H9 (cell line): ENCODE measurements at regions not wholly inside any gene's neighbourhood (a gene's known extent, or its start where the extent isn't known, plus 50 kb on each side); places are given as distances from the start of the nearest gene placed in this dataset.

Experiments used
- DNase-seq: peaks from one replicate; pipeline ENCODE4 v3.0.0-alpha.2; 2017
- H2AFZ ChIP-seq: one replicate; pipeline ENCODE4 v1.6.1; 2013; ENCODE audit warnings: mild to moderate bottlenecking, low read length, control low read depth, moderate library complexity
- H2AK5ac ChIP-seq: 2 replicates; pipeline ENCODE4 v1.6.1; 2013; ENCODE audit warnings: low read length, control low read depth, mixed read lengths; ENCODE audit not compliant: insufficient read length
- H2BK120ac ChIP-seq: one replicate; pipeline ENCODE4 v1.6.1; 2013; ENCODE audit warnings: low read depth, mild to moderate bottlenecking, low read length, control low read depth, inconsistent platforms; ENCODE audit not compliant: poor library complexity, severe bottlenecking
- H2BK12ac ChIP-seq: 2 replicates; pipeline ENCODE4 v1.6.1; 2013; ENCODE audit warnings: low read length, control low read depth, mixed read lengths, low read depth; ENCODE audit not compliant: insufficient read length
- H2BK15ac ChIP-seq: 2 replicates; pipeline ENCODE4 v1.6.1; 2013; ENCODE audit warnings: low read depth, low read length, control low read depth
- H2BK20ac ChIP-seq: one replicate; pipeline ENCODE4 v1.6.1; 2013; ENCODE audit warnings: low read depth, mild to moderate bottlenecking, low read length, control low read depth, inconsistent platforms; ENCODE audit not compliant: poor library complexity, severe bottlenecking
- H2BK5ac ChIP-seq: 2 replicates; pipeline ENCODE4 v1.6.1; 2013; ENCODE audit warnings: low read length, control low read depth, mixed read lengths; ENCODE audit not compliant: insufficient read length
- H3K14ac ChIP-seq: 2 replicates; pipeline ENCODE4 v1.6.1; 2013; ENCODE audit warnings: low read length, control low read depth; ENCODE audit not compliant: insufficient read depth
- H3K18ac ChIP-seq: 2 replicates; pipeline ENCODE4 v1.6.1; 2013; ENCODE audit warnings: low read depth, mild to moderate bottlenecking, mixed read lengths, low read length, control low read depth; ENCODE audit not compliant: insufficient read length
- H3K23ac ChIP-seq: 2 replicates; pipeline ENCODE4 v1.6.1; 2013; ENCODE audit warnings: low read length, control low read depth, mixed read lengths, low read depth; ENCODE audit not compliant: insufficient read length
- H3K23me2 ChIP-seq: 2 replicates; pipeline ENCODE4 v1.6.1; 2013; ENCODE audit warnings: low read depth, mild to moderate bottlenecking, mixed read lengths, low read length, control low read depth; ENCODE audit not compliant: insufficient read length, poor library complexity, severe bottlenecking
- H3K27ac ChIP-seq: 2 replicates; pipeline ENCODE4 v1.5.1; 2013; ENCODE audit warnings: low read length, control low read depth, mixed read lengths, low read depth; ENCODE audit not compliant: insufficient read length
- H3K27me3 ChIP-seq: 2 replicates; pipeline ENCODE4 v1.6.1; 2013; ENCODE audit warnings: low read length, control low read depth, inconsistent platforms; ENCODE audit not compliant: insufficient read depth
- H3K4ac ChIP-seq: 2 replicates; pipeline ENCODE4 v1.6.1; 2013; ENCODE audit warnings: low read depth, mild to moderate bottlenecking, control low read depth, inconsistent platforms, low read length, moderate library complexity
- H3K4me1 ChIP-seq: 2 replicates; pipeline ENCODE4 v1.6.1; 2013; ENCODE audit warnings: low read length, control low read depth, inconsistent platforms; ENCODE audit not compliant: insufficient read depth
- H3K4me2 ChIP-seq: 2 replicates; pipeline ENCODE4 v1.6.1; 2013; ENCODE audit warnings: low read length, control low read depth, mixed read lengths; ENCODE audit not compliant: insufficient read length, insufficient read depth
- H3K56ac ChIP-seq: 2 replicates; pipeline ENCODE4 v1.6.1; 2013; ENCODE audit warnings: low read depth, mild to moderate bottlenecking, mixed read lengths, low read length, control low read depth; ENCODE audit not compliant: insufficient read length
- H3K79me1 ChIP-seq: 2 replicates; pipeline ENCODE4 v1.6.1; 2013; ENCODE audit warnings: low read depth, mild to moderate bottlenecking, moderate library complexity, low read length, control low read depth, inconsistent platforms; ENCODE audit not compliant: insufficient read depth, poor library complexity, severe bottlenecking
- H3K79me2 ChIP-seq: 2 replicates; pipeline ENCODE4 v1.6.1; 2013; ENCODE audit warnings: low read length, control low read depth, inconsistent platforms; ENCODE audit not compliant: insufficient read depth
- H3K9ac ChIP-seq: 2 replicates; pipeline ENCODE4 v1.6.1; 2013; ENCODE audit warnings: low read length, control low read depth, mixed read lengths; ENCODE audit not compliant: insufficient read length; ENCODE audit errors: extremely low read depth
- H3K9me3 ChIP-seq: one replicate; pipeline ENCODE4 v1.6.1; 2013; ENCODE audit warnings: low read depth, low read length, inconsistent platforms; ENCODE audit not compliant: control insufficient read depth
- H3T11ph ChIP-seq: one replicate; pipeline ENCODE4 v1.6.1; 2013; ENCODE audit warnings: mild to moderate bottlenecking, low read length, control low read depth, inconsistent platforms
- H4K20me1 ChIP-seq: one replicate; pipeline ENCODE4 v1.6.1; 2013; ENCODE audit not compliant: control insufficient read depth, insufficient read length, insufficient read depth
- H4K5ac ChIP-seq: 2 replicates; pipeline ENCODE4 v1.6.1; 2013; ENCODE audit warnings: low read depth, mild to moderate bottlenecking, mixed read lengths, low read length, control low read depth; ENCODE audit not compliant: insufficient read length
- H4K8ac ChIP-seq: replicated peaks from 2 replicates; pipeline ENCODE4 v1.6.1; 2013; ENCODE audit warnings: low read length, control low read depth, mixed read lengths, low read depth; ENCODE audit not compliant: insufficient read length
- H4K91ac ChIP-seq: 2 replicates; pipeline ENCODE4 v1.6.1; 2013; ENCODE audit warnings: low read depth, mild to moderate bottlenecking, moderate library complexity, mixed read lengths, low read length, control low read depth; ENCODE audit not compliant: insufficient read length
- H3K27ac Mint-ChIP-seq, 3 experiments: 2 replicates in 2 of 3; 3 replicates in 1 of 3; pipeline ENCODE4 v1.8.0; 2020 to 2021; ENCODE audit warnings: mixed read lengths in 3 of 3, mild to moderate bottlenecking in 1 of 3, moderate library complexity in 1 of 3
- H3K27me3 Mint-ChIP-seq: 2 replicates; pipeline ENCODE4 v1.8.0; 2021; ENCODE audit warnings: low read depth, mild to moderate bottlenecking, moderate library complexity, mixed read lengths
- H3K36me3 Mint-ChIP-seq, 3 experiments: 2 replicates in 2 of 3; 3 replicates in 1 of 3; pipeline ENCODE4 v1.8.0; 2020 to 2021; ENCODE audit warnings: low read depth in 3 of 3, mixed read lengths in 3 of 3; ENCODE audit not compliant: insufficient read depth in 1 of 3
- H3K4me1 Mint-ChIP-seq, 2 experiments: 2 replicates each; pipeline ENCODE4 v1.8.0; 2020; ENCODE audit warnings: mixed read lengths in 2 of 2
- H3K4me3 Mint-ChIP-seq, 2 experiments: 2 replicates in 1 of 2; 3 replicates in 1 of 2; pipeline ENCODE4 v1.8.0; 2020 to 2021; ENCODE audit warnings: mild to moderate bottlenecking in 2 of 2, mixed read lengths in 2 of 2, moderate library complexity in 1 of 2
- H3K9me3 Mint-ChIP-seq, 2 experiments: 2 replicates in 1 of 2; 3 replicates in 1 of 2; pipeline ENCODE4 v1.8.0; 2020; ENCODE audit warnings: mild to moderate bottlenecking in 2 of 2, mixed read lengths in 2 of 2, moderate library complexity in 1 of 2
- CTCF ChIP-seq: fragments of 200-600 bp; sonication (generic); conservative IDR thresholded peaks from 3 replicates; pipeline ENCODE4 v1.8.0; 2021; ENCODE audit warnings: antibody characterized with exemption, mild to moderate bottlenecking
- WGBS: extraction: QIAGEN DNeasy Blood & Tissue Kit; methylation state at CpG from one replicate; pipeline ENCODE4 v1.1.7; 2013; ENCODE audit warnings: missing lambda C conversion rate, low lambda C conversion rate, mixed read lengths; ENCODE audit not compliant: insufficient read length; ENCODE audit errors: extremely low coverage; 5-methylcytosine and 5-hydroxymethylcytosine counted together

GRCh38 chr20:39176457-39176856 is 214.3 kb downstream of the DHX35 start:
- Histone ChIP-seq H2BK12ac (no peak overlapping the region), H4K91ac (no peak overlapping the region), H3K18ac (no peak overlapping the region), H2BK5ac (no peak overlapping the region), H4K8ac (no peak overlapping the region), H3K79me1 (no peaks in the 10 kb centered on the region), H4K5ac (no peak overlapping the region), H3K56ac (no peak overlapping the region), H3K23me2 (no peaks in the 10 kb centered on the region), H3K4ac (no peak overlapping the region), H2AK5ac (no peak overlapping the region), H3K27ac (no peak overlapping the region), H3K79me2 (no peaks in the 10 kb centered on the region), H2BK120ac (no peak overlapping the region), H3K27me3 (no peaks in the 10 kb centered on the region), H3K9me3 (no peaks in the 10 kb centered on the region), H3K4me1 (no peaks in the 10 kb centered on the region), H2BK20ac (no peak overlapping the region), H2BK15ac (no peak overlapping the region), H4K20me1 (no peaks in the 10 kb centered on the region), H3T11ph (no peak overlapping the region), H3K4me2 (no peak overlapping the region), H3K23ac (no peak overlapping the region), H2AFZ (no peak overlapping the region), H3K14ac (no peak overlapping the region), H3K9ac (no peak overlapping the region)
- peaks cover 0 to 2% of the 10 kb centered on the region in 2 experiments; a peak in 1 of 4 replicates for H3K4me1 Mint-ChIP-seq
- no peak overlapping the region for H3K27ac Mint-ChIP-seq
- peaks cover 7% of the 10 kb centered on the region; the same call in 1 of the 2 replicates for H3K27me3 Mint-ChIP-seq
- no peaks in the 10 kb centered on the region for H3K9me3 Mint-ChIP-seq
- no peak overlapping the region for H3K4me3 Mint-ChIP-seq
- WGBS: no CpG with 5 or more reads among the region's 2 CpGs
- no peak for DNase-seq
- no peaks in the 10 kb centered on the region; a peak in 1 of 7 replicates for H3K36me3 Mint-ChIP-seq
- no peak for TF ChIP-seq CTCF
